ENCODE measurements at regions not wholly inside any gene's neighbourhood (a gene's known extent, or its start where the extent isn't known, plus 50 kb on each side); places are given as distances from the start of the nearest gene placed in this dataset.

DNA sequence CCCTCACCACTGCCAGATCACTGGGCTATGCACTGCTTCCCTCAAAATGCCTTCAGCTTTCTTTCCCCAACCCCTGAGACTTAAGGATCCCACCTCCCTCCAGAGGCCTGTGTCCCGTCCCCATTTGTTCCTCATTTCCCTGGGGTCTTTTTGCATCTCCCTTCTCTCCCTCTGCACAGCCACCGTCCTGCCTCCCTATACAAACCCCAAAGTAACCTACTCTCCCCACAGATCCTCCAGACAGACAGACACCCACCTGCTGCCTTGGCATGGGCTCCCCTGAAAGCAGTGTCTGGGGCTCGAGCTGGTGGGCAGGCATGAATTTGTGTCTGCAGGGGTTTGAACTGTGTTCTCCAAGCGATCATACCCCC is 69.4 kb upstream of the TNRC6C start:
- no peak for DNase-seq

DNA sequence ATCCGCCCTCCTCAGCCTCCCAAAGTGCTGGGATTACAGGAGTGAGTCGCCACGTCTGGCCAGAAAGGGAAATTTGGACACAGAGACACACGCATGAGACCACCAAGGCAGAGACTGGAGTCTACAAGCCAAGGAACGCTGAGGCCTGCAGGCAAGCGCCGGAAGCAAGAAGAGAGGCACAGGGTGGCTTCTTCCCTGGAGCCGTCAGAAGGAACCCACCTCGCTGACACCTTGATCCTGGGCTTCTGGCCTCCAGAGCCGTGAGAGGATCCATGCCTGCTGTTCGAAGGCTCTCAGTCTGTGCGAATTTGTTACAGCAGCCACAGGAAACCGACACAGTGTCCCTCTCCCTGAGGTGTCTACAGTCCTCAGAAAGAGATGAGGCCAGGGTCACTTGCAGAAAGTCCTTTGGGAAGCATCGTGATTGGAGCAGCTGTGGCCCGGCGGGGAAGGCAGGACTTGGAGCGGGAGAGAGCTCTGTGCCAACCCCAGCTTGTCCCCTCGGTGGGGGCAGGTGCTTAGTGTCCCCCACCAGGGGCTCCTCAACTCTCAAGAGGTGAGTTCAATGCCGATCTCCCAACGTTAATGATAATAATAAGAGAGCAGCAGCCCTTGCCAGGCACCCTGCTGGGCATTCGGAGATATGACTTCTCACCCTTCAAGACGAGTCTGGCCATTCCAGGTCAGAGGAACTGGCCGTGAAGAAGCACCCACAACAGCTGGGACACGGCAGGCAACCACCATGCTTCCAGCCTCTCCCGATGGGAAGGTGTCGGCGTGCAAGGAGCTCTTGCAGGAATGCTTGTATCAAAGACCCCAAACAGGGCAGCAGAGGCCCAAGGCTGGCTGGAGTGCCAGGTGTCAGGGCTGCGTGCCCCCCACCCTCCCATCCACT is 68.4 kb upstream of the TNRC6C start:
- in situ Hi-C loops (cut with HindIII; ENCODE audit: low pct_ligation_motif_present, low pct_unique_long_range_greater_than_20kb, low sequenced_read_pairs): no loop called here
- no peak for DNase-seq

More for the DNA sequence above, 69.4 kb upstream of the TNRC6C start:
- in situ Hi-C loops (cut with HindIII; ENCODE audit: low pct_ligation_motif_present, low pct_unique_long_range_greater_than_20kb, low sequenced_read_pairs): no loop called here

DNA sequence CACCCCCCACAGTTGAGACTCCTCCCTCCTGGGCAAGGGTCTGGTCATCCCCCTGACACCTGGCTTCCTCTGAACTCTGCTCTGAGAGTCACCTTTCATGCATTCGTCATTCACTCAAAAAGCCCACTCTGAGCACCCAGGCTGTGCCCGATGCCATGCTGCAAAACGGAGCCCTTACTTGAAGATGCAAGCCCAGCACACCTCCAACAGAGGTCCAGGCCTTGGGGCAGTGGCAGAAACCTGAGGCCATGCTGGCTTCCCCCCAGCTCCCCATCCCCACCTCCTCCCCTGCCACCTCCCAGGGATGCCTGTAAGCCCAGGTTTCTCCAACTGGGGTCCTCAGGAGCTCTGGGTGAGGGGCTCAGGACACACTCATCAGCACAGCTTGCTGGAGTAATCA is 67.7 kb upstream of the TNRC6C start:
- DNase-seq: no peak
- in situ Hi-C loops (cut with HindIII; ENCODE audit: low pct_ligation_motif_present, low pct_unique_long_range_greater_than_20kb, low sequenced_read_pairs): no loop called here

DNA sequence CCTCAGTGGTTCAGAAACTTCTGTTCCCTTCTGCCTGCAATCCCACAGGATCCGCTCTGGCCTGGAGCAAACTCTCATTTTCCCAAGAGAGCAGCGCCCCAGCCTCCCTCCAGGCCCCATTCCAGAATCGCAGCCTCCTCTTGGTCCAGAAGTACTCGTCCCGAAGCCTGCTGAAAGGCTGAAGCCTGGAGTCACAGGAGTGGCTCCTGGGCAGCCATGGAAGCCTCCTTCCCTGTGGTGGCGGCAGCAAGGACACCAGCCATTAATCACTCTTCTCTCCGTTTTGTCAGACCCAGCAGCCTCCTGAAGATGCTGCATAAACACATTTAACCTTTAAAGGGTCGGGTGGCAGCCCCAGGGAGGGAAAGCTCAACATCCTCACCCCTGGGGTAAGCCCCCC is 66.9 kb upstream of the TNRC6C start:
- no peak for DNase-seq
- in situ Hi-C loops (cut with HindIII; ENCODE audit: low pct_ligation_motif_present, low pct_unique_long_range_greater_than_20kb, low sequenced_read_pairs): no loop called here

DNA sequence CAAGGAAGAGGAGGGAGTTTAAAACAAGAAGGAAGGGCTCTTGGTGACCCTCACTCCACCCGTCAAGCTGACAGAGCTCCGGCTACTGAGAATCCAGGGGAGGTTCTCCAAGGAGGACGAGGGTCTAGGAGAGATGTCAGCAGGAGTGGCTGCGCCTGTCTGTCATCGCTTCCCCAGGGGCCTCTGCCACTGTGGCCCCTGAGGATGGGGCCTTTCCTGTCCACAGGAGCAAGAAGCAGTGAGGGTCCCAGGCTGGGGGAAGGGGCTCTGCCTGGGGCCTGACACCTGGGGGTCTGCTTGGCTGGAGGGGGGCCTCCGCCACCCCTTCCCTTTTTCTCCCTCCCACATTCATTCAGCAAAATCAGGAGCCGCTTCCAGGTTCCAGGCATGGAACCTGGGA is 66.5 kb upstream of the TNRC6C start:
- in situ Hi-C loops (cut with HindIII; ENCODE audit: low pct_ligation_motif_present, low pct_unique_long_range_greater_than_20kb, low sequenced_read_pairs): no loop called here
- DNase-seq: no peak

DNA sequence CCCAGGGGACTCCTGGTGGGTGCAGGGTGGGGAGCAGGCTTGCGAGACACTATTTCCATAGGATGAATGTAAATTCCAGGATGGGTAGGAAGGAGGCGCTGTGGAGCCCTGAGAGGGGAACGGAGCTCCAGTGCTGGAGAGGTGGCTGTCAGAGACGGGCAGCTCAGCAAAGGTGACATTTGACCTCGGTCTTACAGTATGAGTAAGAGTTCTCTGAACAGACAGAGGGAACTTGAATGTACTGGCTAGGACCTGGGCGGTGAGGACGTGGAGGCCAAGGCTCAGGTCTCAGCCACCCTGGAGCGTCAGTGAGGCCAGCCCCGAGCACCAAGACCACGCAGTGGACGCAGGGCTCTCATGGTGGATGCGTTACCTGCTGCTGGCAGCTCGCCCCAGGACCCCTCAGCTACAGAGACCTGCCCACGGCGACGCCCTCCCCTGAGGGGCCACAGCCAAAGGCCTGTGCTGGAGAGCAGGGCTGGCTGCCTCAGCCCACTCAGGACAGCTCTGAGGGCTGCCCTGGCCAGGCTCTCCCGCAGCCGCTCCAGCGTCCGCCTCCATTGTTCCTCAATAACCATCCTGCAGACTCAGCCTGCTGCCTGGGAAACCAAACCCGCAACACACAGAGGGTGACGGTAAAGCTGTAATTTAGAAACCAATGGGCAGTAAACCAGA is 65.9 kb upstream of the TNRC6C start:
- in situ Hi-C loops (cut with HindIII; ENCODE audit: low pct_ligation_motif_present, low pct_unique_long_range_greater_than_20kb, low sequenced_read_pairs): no loop called here
- DNase-seq: peak; percentile 18

DNA sequence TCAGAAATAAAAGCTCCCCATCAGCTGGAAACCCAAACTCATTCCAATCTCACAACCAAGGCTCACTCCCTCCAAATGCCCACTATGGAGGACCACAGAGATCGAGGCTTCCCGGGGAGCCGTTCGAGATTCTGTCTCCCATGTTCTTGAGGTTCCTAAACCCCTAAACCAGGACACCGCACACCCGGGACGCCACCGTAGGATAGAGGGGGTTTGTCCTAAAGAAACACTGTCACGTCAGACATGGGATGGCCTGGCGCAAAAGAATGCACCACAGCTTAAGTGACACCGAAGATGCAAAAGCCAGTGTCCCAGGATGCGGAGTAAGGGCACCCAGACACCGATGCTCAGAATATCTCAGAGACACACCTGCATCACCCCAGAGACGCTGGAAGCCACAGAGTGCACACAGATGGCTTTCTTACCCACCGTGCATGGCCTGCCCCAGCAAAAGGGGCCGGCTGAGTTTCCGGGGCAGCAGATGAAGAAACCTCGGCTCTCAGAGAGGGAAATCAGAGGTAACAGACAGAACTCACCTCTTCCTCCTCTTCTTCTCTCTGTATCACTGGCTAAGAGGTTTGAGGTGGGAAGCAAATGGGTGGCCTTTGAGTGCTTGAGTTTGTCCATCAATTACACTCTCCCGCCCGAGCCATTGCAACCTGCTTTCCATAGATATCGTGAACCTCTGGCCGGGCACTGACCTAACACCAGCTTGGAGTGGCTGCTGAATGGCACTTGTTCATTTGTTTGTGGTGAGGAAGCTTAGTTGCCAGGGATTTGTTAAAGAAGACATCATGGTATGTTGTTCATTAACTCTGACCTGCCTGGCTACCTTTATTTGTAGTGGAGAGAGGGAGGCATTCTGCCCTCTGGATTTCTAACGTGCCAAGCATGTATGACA is 65.1 kb upstream of the TNRC6C start:
- DNase-seq: no peak
- in situ Hi-C loops (cut with HindIII; ENCODE audit: low pct_ligation_motif_present, low pct_unique_long_range_greater_than_20kb, low sequenced_read_pairs): no loop called here

DNA sequence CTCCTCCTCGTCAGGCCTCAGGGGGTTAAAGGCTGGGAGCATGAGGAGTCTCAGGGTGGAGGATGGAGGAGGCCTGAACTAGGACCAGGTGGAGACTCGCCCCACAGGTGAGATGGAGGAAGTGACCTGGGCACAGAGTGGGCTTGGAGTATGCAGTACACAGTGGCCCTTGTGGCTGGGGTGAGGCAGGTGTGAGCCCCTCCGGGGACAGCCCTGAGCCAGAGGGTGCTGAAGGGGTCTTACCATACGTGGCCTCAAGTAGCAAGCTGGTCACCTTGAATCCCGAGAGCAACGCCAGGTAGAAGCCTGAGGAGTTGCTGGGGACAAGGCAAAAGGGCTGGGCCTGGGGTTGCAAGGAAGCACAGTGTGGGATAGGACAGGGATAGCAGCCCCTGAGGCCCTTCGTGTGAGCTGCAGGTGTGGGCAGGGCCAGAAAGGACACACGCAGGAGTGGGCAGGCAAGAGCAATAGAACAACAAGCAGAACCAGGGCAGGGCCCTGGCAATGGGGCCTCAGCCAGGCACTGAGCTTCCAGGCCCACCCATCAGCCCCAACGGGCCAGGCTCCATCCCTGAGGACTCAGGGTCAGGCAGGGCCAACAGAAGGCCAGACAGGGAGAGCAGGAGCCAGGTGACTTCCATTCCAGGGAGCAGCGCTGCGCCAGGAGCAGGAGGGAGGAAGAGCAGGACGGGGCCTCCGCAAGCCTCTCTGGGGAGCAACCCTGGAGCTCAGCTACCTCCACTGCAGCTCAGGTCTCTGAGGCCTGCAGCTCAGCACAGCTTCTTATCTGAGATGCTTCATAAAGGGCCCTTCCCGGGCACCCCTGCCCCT is 64.2 kb upstream of the TNRC6C start:
- no peak for DNase-seq
- in situ Hi-C loops (cut with HindIII; ENCODE audit: low pct_ligation_motif_present, low pct_unique_long_range_greater_than_20kb, low sequenced_read_pairs): no loop called here

DNA sequence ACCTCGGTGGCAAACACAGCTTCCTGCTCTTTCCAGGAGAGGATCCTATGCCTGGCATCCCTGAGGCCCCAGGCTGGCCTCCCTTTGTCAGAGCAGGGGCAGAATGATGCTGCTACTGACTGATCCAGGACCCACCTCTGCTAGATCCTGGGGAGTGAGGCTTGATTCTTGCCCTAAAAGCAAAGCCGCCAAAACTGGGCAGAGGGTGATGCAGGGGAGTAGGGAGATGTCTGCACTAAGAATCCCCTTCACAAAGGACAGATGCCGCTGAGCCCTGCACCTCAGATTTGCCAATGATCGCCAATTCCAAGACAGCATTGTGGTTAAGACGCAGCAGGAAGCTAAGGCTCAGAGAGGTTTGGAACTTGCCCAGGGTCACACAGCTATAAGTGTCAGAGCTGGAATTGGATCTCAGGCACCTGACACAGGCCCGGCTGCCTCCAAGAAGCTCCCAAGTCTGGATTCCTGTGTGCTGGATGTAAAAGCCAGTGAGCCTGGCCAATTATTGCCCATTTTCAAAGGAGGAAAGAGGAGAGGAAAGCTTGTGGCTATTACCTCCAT is 60.7 kb upstream of the TNRC6C start:
- DNase-seq: no peak
- in situ Hi-C loops (cut with HindIII; ENCODE audit: low pct_ligation_motif_present, low pct_unique_long_range_greater_than_20kb, low sequenced_read_pairs): no loop called here

DNA sequence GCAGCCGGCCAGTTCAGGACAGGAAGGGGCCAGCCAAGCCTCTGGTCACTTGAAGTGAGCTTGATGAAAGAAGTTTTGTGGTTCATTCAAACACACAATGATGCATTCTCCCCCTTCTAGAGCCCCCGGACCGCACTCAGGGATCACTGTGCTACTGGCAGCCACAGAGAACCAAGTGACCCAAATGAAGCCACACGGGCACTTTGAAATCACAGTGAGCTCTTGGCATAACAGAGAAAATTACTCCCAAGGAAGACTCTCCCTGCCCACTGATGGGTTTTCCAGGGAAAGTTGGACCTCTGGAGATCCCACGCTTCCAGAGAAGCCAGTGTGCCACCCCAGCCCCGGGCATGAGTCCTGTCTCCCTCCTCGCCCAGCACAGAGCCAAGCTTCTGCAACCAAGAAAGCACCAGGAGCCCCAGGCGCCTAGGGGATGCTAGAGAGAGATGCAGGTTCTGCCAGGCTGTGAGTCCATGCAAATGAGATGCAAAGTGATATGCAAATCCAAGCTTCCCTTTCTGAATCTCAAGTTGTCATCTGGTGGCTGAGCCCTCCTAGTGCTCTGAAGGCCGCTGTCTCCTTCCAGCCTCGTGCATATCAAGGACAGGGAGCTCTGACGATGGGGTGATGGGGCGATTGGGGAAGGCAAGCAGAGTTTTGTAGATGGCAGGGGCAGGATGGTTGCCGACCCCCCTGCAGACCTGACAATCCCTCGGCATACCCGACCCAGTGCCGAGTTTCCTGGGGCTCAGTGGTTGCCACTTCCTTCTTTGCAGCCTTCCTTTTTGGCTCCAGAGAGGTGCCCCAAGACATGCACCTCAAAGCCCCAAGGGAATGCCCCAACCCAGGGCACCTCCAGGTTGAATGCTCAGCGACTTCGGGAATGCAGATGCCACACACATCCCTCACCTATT is 59.7 kb upstream of the TNRC6C start:
- DNase-seq: no peak
- in situ Hi-C loops (cut with HindIII; ENCODE audit: low pct_ligation_motif_present, low pct_unique_long_range_greater_than_20kb, low sequenced_read_pairs): no loop called here

DNA sequence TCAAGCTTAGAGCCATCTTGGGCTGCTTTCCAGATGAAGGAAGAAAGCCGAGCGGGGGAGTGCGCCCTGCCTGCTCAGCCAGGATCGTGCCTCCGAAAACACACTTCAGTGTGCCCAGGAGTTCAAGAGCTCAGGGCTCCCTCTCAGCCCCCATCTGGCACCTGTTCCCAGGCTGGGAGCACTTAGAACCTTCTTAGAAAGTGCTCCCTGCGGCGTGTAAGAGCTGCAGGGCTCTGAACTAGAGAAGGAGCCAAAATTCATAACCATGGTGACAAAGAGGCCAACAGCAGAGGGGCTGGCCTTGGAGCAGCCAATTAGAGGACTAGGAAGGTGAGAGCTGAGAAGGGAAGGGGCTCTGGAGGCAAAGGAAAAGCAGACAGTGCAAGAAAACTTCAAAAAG is 59.0 kb upstream of the TNRC6C start:
- in situ Hi-C loops (cut with HindIII; ENCODE audit: low pct_ligation_motif_present, low pct_unique_long_range_greater_than_20kb, low sequenced_read_pairs): no loop called here
- no peak for DNase-seq

DNA sequence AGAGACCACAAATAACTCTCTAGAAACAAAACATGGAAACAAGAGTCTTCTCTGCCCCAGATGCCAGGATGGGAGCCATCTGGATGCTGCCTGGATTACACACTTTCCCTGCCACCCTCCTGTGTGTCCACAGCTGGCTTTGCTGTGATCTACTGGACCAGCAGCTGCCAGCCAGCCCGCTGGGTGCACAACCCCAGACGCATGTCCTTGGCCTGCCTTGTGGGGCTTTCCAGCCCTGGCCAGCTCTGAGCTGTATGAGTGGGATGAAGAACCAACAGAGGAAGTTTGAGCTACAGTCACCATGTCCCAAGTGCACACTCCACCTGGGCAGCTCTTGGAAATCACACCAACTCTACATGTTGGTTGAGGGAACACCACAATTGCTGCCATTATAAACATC is 57.0 kb upstream of the TNRC6C start:
- DNase-seq: no peak
- in situ Hi-C loops (cut with HindIII; ENCODE audit: low pct_ligation_motif_present, low pct_unique_long_range_greater_than_20kb, low sequenced_read_pairs): no loop called here

DNA sequence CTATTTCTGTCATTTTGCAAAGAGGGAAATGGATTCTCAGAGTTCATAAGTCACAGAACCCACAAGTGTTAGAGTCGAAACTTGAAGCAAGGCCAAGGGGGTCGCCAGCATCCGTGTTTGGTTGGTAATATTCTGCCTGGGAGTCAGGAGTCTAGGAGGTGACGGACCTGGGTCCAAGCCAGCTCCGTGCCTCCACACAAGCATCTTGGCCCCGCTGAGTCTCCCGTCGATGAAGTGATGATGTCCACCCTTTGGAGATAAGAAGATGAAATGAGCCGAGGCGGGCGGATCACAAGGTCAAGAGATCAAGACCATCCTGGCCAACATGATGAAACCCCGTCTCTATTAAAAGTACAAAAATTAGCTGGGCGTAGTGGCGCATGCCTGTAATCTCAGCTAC is 53.2 kb upstream of the TNRC6C start:
- no peak for DNase-seq
- in situ Hi-C loops (cut with HindIII; ENCODE audit: low pct_ligation_motif_present, low pct_unique_long_range_greater_than_20kb, low sequenced_read_pairs): no loop called here

DNA sequence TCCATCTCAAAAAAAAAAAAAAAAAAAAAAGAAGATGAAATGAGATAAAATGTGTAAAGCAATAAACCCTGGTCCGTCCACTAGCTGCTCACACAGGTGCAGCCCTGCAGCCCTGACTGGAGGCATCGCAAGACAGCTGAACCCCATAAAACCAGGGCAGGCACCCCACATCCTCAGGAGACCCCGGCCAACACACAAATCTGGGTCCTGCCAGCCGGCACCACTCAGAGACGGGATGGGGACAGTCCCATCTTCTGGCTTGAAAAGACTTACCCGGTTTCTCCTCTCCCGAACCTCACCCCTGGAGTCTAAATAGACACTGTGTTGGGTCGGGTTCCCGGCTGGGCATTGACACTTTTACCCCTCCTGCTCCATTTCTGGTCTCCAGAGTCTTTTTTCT is 52.7 kb upstream of the TNRC6C start:
- no peak for DNase-seq
- in situ Hi-C loops (cut with HindIII; ENCODE audit: low pct_ligation_motif_present, low pct_unique_long_range_greater_than_20kb, low sequenced_read_pairs): no loop called here

DNA sequence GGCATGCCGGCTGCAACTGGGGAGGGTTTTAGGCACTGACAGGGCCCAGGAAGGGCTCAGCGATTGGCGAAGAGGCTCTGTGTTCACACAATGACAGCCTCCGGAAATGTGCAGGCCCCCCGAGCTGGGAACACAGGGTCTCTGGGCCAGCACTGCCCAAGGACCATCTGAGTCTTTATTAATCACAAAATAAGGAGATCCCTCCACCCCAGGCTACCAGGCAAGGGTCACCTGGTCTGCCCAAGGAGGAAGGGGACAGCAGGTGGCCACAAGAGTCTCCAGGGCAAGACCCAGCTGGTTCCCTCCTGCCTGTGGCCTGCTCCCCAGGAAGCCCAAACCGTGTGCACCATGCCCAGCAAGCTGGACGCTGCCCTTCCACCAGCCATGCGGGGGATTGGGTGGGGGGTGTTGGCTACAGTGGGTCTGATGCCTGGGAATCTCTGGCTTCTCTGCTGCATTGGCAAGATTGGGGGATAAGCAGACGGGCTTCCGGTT is 52.1 kb upstream of the TNRC6C start:
- in situ Hi-C loops (cut with HindIII; ENCODE audit: low pct_ligation_motif_present, low pct_unique_long_range_greater_than_20kb, low sequenced_read_pairs): no loop called here

DNA sequence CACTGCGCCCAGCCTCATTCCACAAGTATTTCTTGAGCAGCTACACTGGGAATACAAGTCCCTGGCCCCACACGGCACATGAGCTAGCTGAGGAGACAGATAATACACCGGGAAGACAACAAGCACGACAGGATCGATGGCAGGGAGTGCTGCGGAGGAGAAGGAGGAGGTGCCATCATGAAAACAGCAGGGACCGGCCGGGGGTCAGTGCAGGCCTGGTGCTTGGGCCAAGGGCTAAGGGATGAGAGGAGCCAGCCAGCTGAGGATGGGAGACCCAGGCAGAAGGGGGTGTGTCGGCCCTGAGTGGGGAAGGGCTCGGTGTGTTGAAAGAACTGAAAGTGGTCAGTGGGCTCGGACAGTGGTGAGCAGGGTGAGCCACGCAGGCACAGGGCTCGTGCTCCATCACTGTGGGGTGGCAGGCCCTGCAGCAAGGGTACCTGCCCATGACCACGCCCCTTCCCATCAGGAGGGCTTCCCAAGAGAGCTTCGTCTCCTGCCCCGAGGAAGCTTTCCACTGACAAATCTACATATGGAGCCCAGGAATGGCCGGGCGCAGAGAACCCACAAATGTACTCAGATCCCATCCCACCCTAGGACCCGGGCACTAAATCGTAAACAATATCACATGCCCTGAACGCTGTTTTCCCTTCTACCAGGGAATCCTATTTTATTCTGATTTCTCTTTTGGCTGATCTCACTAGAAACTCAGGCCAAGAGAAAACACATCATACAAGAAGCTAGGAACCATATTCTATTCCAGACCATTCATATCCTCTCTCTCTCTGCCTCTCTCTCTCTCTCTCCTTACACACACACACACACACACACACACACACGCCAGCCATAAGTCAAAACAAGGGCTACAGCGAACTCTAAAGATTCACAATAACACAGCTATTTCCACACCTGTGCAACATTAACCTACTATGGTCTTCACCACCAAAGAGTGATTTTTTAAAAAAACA is 50.7 kb upstream of the TNRC6C start:
- DNase-seq: no peak
- in situ Hi-C loops (cut with HindIII; ENCODE audit: low pct_ligation_motif_present, low pct_unique_long_range_greater_than_20kb, low sequenced_read_pairs): no loop called here

More for the DNA sequence above, 52.1 kb upstream of the TNRC6C start:
- no peak for DNase-seq

All from ACHN (cell line).